Erythroblast (primary cell): ENCODE measurements at regions not wholly inside any gene's neighbourhood (a gene's known extent, or its start where the extent isn't known, plus 50 kb on each side); places are given as distances from the start of the nearest gene placed in this dataset.

Experiments used
- GATA1 ChIP-seq: IDR thresholded peaks from 2 replicates; pipeline ENCODE4 v1.6.1; 2011; ENCODE audit warnings: low read depth, mild to moderate bottlenecking, control low read depth, low read length, moderate library complexity
- POLR2A ChIP-seq: IDR thresholded peaks from 2 replicates; pipeline ENCODE4 v1.6.1; 2011; ENCODE audit warnings: mild to moderate bottlenecking, low read length

DNA sequence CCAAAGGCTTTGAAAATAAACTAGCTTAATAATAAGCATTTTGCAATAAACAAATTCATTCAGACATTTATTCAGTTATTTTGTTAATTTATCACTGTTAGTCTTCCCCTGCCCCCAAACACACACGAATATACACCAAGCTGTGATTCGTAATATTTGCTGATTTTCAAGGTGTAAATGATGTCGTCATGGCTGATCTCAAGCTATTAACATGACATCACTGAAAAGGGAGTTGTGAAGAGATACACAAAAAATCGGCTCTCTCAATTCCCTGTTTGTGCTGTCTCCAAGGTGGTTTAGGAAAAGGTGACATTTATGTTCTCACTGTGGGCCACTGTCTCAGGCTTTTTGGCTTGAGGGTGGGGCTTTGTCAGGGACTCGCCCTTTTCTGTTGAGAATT, 413.3 kb downstream of the CDH9 start:
- TF ChIP-seq POLR2A (no peak), GATA1 (no peak)
